GM12872 (cell line): ENCODE measurements at regions not wholly inside any gene's neighbourhood (a gene's known extent, or its start where the extent isn't known, plus 50 kb on each side); places are given as distances from the start of the nearest gene placed in this dataset.

Experiments used
- CTCF ChIP-seq: IDR thresholded peaks from 3 replicates; pipeline ENCODE4 v1.5.1; 2011; ENCODE audit warnings: low read depth, mild to moderate bottlenecking, low read length, moderate library complexity; ENCODE audit not compliant: insufficient read depth

GRCh38 chr9:129276486-129277230 is 98.6 kb upstream of the IER5L start:
- no peak for TF ChIP-seq CTCF

- no peak for TF ChIP-seq CTCF
These were observed 97.7 kb upstream of the IER5L start for GRCh38 chr9:129275626-129276247.

- TF ChIP-seq CTCF, result no peak
These were observed 96.1 kb upstream of the IER5L start for GRCh38 chr9:129273941-129274684.

GRCh38 chr9:129273136-129273895 is 95.3 kb upstream of the IER5L start:
- no peak for TF ChIP-seq CTCF

GRCh38 chr9:129272348-129273025 is 94.4 kb upstream of the IER5L start:
- TF ChIP-seq CTCF, result no peak

GRCh38 chr9:129270903-129271431 is 92.9 kb upstream of the IER5L start:
- no peak for TF ChIP-seq CTCF
